ENCODE measurements at regions not wholly inside any gene's neighbourhood (a gene's known extent, or its start where the extent isn't known, plus 50 kb on each side); places are given as distances from the start of the nearest gene placed in this dataset.

DNA sequence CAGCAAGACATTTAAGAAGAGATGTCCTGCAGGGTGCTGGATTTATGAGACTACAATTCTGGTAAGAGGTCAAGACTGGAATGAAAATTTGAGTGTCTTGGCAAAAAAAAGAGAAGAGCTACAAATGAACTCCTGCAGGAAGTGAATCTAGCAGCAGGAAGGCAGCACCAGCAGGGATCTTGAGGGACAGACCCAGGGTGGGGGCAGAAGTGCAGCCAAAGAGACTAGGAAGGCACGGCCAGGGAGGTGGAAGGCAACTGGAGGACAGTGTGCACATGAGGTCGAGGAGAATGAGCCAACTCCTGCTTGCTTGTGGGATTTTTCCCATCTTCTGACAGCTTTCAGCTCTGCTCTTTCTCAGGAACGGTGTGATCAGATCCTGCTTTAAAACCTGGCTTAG, 263.2 kb downstream of the BUD13 start:
- no peak for TF ChIP-seq POLR2AphosphoS5 (IDR thresholded peaks at IDR 0.05; ENCODE audit: insufficient read depth in 1 of 2, low read depth in 1 of 2)
- TF ChIP-seq POLR2A (IDR thresholded peaks at IDR 0.05): no peak
